ENCODE measurements at regions not wholly inside any gene's neighbourhood (a gene's known extent, or its start where the extent isn't known, plus 50 kb on each side); places are given as distances from the start of the nearest gene placed in this dataset.

DNA sequence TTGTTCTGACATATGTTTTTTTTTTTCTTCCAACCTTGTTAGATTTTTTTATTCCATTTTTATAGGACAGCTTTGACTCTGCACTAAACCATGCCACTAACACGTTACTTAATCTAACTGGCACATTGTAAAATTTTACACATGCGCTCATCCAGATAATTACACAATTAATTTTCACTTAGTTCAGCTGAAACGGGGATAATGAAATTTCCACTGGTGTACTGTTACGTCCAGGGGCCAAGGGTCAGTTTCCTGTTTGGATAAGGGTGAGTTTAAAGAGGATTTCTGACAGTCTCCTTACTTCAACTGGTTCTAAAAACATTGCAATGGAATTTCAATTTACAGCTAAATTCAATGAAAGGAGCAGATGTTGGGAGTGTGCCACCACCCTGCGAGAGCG lies 221.8 kb upstream of the CEP162 start:
- TF ChIP-seq EP300 (IDR thresholded peaks at IDR 0.05; ENCODE audit: borderline replicate concordance) (no peak), YY1 (IDR thresholded peaks at IDR 0.05; ENCODE audit: low read depth) (no peak)
